ENCODE measurements at regions not wholly inside any gene's neighbourhood (a gene's known extent, or its start where the extent isn't known, plus 50 kb on each side); places are given as distances from the start of the nearest gene placed in this dataset.

- peaks cover 15% of the 10 kb centered on the region for H3K9me3 Mint-ChIP-seq
- TF ChIP-seq, protein P1, sequence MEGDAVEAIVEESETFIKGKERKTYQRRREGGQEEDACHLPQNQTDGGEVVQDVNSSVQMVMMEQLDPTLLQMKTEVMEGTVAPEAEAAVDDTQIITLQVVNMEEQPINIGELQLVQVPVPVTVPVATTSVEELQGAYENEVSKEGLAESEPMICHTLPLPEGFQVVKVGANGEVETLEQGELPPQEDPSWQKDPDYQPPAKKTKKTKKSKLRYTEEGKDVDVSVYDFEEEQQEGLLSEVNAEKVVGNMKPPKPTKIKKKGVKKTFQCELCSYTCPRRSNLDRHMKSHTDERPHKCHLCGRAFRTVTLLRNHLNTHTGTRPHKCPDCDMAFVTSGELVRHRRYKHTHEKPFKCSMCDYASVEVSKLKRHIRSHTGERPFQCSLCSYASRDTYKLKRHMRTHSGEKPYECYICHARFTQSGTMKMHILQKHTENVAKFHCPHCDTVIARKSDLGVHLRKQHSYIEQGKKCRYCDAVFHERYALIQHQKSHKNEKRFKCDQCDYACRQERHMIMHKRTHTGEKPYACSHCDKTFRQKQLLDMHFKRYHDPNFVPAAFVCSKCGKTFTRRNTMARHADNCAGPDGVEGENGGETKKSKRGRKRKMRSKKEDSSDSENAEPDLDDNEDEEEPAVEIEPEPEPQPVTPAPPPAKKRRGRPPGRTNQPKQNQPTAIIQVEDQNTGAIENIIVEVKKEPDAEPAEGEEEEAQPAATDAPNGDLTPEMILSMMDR (IDR thresholded peaks at IDR 0.05; ENCODE audit: unreplicated experiment): no peak
- no peak overlapping the region for H3K4me3 Mint-ChIP-seq
- no peak for DNase-seq (ENCODE audit: low spot score in 2 of 2, unreplicated experiment in 2 of 2)
- H3K27ac Mint-ChIP-seq: no peak overlapping the region
- H3K36me3 Mint-ChIP-seq: no peaks in the 10 kb centered on the region
- H3K27me3 Mint-ChIP-seq (ENCODE audit: low read depth): no peaks in the 10 kb centered on the region
- no peaks in the 10 kb centered on the region for H3K4me1 Mint-ChIP-seq
Measured at GRCh38 chr11:90722552-90723190, 499.8 kb upstream of the CHORDC1 start.

DNA sequence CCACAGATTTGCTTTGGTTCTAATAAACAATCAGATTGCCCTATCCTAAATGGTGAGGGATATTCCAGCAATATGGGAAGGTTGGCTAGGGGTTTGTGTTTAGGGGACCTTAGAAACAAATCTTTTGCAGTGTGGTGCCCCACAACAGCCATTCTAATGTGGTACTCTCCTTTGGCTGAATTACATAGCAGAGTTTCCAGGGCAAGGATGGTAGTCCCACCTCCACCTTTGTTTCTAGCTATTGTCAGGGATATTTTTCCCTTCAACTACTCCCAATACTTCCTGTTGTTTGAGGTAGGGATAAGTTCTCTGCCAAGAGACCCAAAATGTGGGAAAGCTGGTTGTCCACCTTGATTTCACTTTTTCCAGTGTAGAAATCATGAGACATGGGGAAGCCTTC lies 494.7 kb upstream of the CHORDC1 start:
- peaks cover 36% of the 10 kb centered on the region for H3K9me3 Mint-ChIP-seq

DNA sequence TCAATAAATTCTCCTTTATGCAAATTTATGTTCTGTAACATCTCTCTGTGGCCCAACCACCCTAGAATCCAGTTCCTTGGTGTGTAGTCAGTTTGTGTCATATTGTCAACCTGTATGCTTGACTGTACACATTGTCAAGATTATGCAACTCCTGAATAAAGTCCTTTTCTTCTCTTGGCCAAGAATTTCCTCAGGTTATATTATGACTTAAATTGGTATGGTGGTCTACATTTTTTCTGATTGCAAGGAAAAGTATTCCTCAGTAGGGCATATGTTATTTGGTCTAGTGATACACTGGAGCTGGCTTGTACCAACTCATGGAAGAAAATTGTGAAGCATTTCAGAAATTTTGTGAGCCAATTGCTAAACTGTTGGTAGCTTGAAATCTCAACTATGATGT lies 482.8 kb upstream of the CHORDC1 start:
- Mint-ChIP-seq H3K27me3 (ENCODE audit: low read depth) (no peaks in the 10 kb centered on the region), H3K4me3 (no peak overlapping the region), H3K27ac (no peak overlapping the region), H3K4me1 (peaks cover 15% of the 10 kb centered on the region), H3K9me3 (peaks cover 10% of the 10 kb centered on the region), H3K36me3 (no peaks in the 10 kb centered on the region)
- DNase-seq (ENCODE audit: low spot score in 2 of 2, unreplicated experiment in 2 of 2): no peak
- TF ChIP-seq, protein P1 (IDR thresholded peaks at IDR 0.05; ENCODE audit: unreplicated experiment): no peak

More for the DNA sequence above, 494.7 kb upstream of the CHORDC1 start:
- H3K27me3 Mint-ChIP-seq (ENCODE audit: low read depth): no peaks in the 10 kb centered on the region
- H3K4me1 Mint-ChIP-seq: no peaks in the 10 kb centered on the region
- no peak overlapping the region for H3K27ac Mint-ChIP-seq
- H3K36me3 Mint-ChIP-seq: peaks cover 10% of the 10 kb centered on the region
- TF ChIP-seq, protein P1 (IDR thresholded peaks at IDR 0.05; ENCODE audit: unreplicated experiment): no peak
- no peak for DNase-seq (ENCODE audit: low spot score in 2 of 2, unreplicated experiment in 2 of 2)
- no peak overlapping the region for H3K4me3 Mint-ChIP-seq

GRCh38 chr11:90704510-90704909 lies 481.7 kb upstream of the CHORDC1 start:
- no peak for DNase-seq (ENCODE audit: low spot score in 2 of 2, unreplicated experiment in 2 of 2)
- peaks cover 17% of the 10 kb centered on the region for H3K4me1 Mint-ChIP-seq
- TF ChIP-seq, protein P1 (IDR thresholded peaks at IDR 0.05; ENCODE audit: unreplicated experiment): no peak
- no peaks in the 10 kb centered on the region for H3K36me3 Mint-ChIP-seq
- H3K27ac Mint-ChIP-seq: no peak overlapping the region
- H3K9me3 Mint-ChIP-seq: peaks cover 9% of the 10 kb centered on the region
- no peaks in the 10 kb centered on the region for H3K27me3 Mint-ChIP-seq (ENCODE audit: low read depth)
- no peak overlapping the region for H3K4me3 Mint-ChIP-seq

DNA sequence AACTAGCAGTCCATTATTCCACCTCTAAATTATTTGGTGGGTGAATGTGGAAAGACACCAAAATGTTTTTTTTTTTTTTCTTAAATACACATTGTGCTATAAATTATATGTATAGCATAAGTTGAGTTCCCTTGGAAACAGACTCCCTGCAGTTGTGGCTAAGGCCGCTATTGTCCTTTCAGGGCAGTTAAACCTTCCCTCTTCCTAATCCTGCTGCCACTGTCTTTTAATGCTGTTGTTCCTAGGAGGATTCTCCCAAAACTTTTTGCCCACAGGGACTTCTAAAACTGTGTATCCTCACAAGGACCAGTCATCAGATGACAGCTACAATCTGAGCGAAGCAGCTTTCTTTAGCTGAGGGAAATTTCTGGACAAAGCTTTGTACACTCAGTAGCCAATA lies 478.9 kb upstream of the CHORDC1 start:
- Mint-ChIP-seq H3K4me3 (no peak overlapping the region), H3K27me3 (ENCODE audit: low read depth) (no peaks in the 10 kb centered on the region), H3K27ac (no peak overlapping the region), H3K9me3 (peaks cover 9% of the 10 kb centered on the region), H3K4me1 (peaks cover 12% of the 10 kb centered on the region), H3K36me3 (no peaks in the 10 kb centered on the region)
- DNase-seq (ENCODE audit: low spot score in 2 of 2, unreplicated experiment in 2 of 2): no peak
- TF ChIP-seq, protein P1 (IDR thresholded peaks at IDR 0.05; ENCODE audit: unreplicated experiment): no peak

Measured in mesothelial cell of epicardium (in vitro differentiated cells).